ENCODE measurements at regions not wholly inside any gene's neighbourhood (a gene's known extent, or its start where the extent isn't known, plus 50 kb on each side); places are given as distances from the start of the nearest gene placed in this dataset.
"Not testable (repeated sequence)": the region's sequence is repeated elsewhere in the genome, so short reads cannot be mapped to it uniquely, and the experiment has no call there.

DNA sequence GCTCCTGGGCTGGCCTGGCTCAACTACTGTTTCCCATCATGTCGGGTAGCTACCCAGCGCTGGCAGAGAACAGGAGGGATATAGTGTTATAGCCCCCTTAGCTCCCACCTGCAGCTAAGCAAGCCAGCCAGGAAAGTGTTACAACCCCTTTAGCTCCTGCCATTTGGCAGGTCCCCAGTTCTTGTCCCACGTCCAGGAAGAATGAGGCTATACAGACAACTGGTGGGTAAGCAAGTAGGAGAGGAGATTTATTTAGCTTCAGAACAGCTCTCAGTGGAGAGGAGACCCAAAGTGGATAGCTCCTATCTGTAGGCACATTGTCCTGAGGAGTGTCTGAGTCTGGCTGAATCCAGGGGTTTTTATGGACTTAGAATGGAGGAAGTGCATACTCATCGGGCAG, 741.1 kb upstream of the B3GALT2 start:
- no peak for DNase-seq (ENCODE audit: extremely low read depth, low read depth, low spot score)

GRCh38 chr1:193926956-193927355, 740.5 kb upstream of the B3GALT2 start:
- no peak for DNase-seq (ENCODE audit: extremely low read depth, low read depth, low spot score)

GRCh38 chr1:193919827-193920226, 733.4 kb upstream of the B3GALT2 start:
- no peak for DNase-seq (ENCODE audit: extremely low read depth, low read depth, low spot score)

GRCh38 chr1:193916452-193916851, 730.0 kb upstream of the B3GALT2 start:
- DNase-seq (ENCODE audit: extremely low read depth, low read depth, low spot score), result no peak

DNA sequence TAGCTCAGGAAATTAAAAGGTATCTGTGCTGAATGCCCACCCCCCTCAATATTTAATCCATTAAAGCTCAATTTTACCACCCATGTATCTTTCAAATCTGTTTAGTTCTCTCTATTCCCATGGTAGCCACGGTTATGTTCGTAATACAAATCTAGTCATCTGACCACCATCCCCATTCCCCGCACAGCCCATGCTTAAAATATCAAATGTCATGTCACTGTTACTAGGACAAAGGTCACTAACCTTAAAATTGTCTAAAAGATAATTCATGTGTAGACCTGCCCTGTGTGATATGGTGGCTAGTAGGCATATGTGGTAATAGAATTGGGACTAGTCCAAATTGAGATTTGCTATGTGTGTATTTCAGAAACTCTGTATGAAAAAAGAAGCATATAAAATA, 728.5 kb upstream of the B3GALT2 start:
- no peak for DNase-seq (ENCODE audit: extremely low read depth, low read depth, low spot score)

- DNase-seq (ENCODE audit: extremely low read depth, low read depth, low spot score), result no peak
Observed at GRCh38 chr1:193909406-193910082, 723.1 kb upstream of the B3GALT2 start.

DNA sequence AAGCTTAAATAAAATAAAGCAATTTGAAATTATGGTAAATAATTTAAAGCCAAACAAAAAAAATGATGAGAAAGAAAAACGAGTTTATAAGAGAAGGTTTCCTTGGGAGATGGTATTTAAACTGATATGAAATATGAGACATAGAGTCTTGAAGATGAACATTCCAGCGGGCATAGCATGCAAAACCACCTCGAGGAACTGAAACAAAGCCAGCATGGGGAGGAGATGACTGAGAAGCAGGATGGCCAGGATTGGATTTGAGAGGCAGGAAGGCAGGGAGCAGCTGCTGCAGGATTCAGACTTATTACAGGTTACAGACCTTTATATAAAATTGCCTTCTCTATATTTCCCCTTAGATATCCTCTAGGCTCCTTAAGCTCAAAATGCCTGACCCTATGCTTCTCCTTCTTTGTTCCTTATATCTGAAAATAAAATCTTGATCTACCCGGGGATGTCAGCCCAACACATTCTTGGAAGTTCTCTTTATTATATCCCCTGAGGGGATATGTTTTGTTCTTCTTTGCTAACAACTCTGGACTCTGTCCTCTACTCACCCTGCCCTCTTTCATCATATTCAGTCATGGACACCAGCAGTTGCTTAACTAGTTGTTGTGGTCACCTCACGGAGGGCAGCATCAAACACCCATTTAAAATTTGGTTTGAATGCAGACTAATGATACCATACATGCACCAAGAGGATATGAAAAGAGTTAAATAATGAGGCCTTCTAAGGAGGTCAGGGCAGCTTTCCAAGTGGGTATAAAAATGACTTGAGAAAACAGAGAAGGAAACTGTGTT, 719.1 kb upstream of the B3GALT2 start:
- DNase-seq (ENCODE audit: extremely low read depth, low read depth, low spot score), result no peak

- DNase-seq (ENCODE audit: extremely low read depth, low read depth, low spot score), result no peak
Observed at GRCh38 chr1:193891788-193892187, 705.4 kb upstream of the B3GALT2 start.

- no peak for DNase-seq (ENCODE audit: extremely low read depth, low read depth, low spot score)
Observed at GRCh38 chr1:193890935-193891334, 704.5 kb upstream of the B3GALT2 start.

DNA sequence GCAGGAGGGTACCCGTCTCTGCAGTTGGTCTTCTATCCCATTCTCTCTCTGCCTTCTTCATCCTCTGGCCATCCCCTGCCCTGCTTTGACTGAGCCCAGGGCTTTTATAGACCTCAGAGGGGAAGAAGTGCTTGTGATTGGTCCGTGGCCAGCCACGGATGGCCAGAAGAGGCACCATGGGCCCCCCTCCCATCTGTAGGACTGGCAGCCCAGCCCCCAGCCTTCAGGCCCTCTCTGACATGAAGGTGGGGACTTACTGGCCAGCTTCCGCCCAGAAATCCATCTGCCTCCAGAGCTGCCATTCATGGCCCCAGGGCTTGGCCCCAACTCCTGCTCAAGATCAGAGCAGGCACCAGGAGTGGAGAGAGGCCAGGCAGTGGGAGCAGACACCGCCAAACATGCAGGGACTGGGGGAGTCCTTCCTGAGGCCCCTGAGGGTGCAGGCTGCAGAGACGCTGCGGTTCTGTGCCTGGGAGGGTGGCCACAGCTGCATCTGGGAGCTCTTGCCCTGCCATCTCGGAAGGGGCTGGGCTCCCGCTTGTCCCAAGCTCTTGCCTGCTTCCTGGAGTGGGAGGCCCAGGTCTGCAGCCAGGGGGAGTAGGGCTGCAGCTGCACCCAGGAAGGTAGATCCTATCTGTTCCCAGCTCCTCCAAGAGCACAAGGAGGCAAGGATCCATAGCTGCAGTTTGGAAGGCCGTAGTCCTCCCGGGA, 698.6 kb upstream of the B3GALT2 start:
- DNase-seq (ENCODE audit: extremely low read depth, low read depth, low spot score), result no peak

DNA sequence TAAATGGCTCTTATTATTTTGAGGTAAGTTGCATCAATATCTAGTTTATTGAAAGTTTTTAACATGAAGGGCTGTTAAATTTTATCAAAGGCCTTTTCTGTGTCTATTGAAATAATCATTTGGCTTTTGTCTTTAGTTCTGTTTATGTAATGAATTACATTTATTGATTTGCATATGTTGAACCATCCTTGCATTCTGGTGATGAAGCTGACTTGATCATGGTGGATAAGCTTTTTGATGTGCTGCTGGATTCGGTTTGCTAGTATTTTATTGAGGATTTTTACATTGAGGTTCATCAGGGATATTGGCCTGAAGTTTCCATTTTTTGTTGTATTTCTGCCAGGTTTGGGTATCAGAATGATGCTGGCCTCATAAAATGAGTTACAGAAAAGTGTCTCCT, 691.5 kb upstream of the B3GALT2 start:
- DNase-seq (ENCODE audit: extremely low read depth, low read depth, low spot score), result not testable (repeated sequence)

- no peak for DNase-seq (ENCODE audit: extremely low read depth, low read depth, low spot score)
Observed at GRCh38 chr1:193868425-193868824, 682.0 kb upstream of the B3GALT2 start.

DNA sequence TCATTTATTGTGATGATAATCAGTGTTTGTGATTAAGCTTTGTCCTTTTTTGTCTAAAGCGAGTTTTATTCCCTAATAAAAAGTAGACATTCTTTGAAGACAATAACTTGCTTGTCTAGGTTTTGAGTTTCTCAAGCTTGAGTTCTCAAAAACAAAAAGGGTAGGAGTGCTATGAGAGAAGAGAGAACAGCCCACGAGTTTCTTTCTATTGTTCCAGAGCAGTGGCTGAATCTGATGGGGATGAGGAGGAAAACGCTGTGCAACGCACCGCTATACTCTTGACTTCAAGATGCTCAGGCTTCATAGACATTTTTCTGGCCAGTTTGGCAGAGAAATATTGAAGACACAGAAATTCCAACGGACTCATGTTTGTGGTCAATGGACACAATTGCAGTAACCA, 669.8 kb upstream of the B3GALT2 start:
- no peak for DNase-seq (ENCODE audit: extremely low read depth, low read depth, low spot score)

DNA sequence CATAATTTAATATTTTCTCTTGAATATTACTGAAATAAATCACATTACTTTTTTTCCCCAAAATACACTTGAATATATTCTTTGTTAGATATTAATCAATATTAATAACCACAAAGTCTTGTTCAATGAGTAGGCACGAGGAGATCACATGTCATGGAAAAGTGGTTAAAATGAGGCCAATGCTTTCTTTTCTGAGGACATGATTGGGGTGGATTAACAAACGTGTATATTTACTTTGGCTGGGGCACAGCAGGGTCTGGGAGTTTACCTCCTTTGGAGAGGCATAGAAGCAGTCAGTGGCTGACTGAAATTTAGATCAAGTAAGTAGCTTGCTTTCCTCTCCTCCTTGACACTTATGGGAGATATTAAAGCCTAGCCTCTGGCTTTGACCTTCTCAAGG, 664.3 kb upstream of the B3GALT2 start:
- DNase-seq (ENCODE audit: extremely low read depth, low read depth, low spot score), result no peak

- DNase-seq (ENCODE audit: extremely low read depth, low read depth, low spot score), result no peak
Observed at GRCh38 chr1:193846876-193847604, 660.6 kb upstream of the B3GALT2 start.

GRCh38 chr1:193846411-193846810, 660.0 kb upstream of the B3GALT2 start:
- no peak for DNase-seq (ENCODE audit: extremely low read depth, low read depth, low spot score)

DNA sequence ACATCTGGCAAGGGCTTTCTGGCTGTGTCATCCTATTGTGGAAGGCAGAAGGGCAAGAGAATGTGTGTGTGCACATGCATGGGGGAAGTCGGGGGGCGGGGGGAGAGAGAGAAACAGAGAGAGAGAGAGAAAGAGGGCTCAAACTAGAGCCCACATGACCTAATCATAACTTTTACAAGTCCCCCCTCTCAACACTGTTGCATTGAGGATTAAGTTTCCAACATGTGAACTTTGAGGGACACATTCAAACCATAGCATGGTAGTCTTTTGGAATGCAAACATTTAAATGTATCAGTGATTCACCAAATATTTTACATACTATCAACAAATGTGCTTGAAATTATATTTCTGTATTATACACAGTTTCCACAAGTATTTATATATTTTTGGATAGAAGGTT, 655.4 kb upstream of the B3GALT2 start:
- no peak for DNase-seq (ENCODE audit: extremely low read depth, low read depth, low spot score)

GRCh38 chr1:193831465-193831864, 645.1 kb upstream of the B3GALT2 start:
- DNase-seq (ENCODE audit: extremely low read depth, low read depth, low spot score), result no peak

DNA sequence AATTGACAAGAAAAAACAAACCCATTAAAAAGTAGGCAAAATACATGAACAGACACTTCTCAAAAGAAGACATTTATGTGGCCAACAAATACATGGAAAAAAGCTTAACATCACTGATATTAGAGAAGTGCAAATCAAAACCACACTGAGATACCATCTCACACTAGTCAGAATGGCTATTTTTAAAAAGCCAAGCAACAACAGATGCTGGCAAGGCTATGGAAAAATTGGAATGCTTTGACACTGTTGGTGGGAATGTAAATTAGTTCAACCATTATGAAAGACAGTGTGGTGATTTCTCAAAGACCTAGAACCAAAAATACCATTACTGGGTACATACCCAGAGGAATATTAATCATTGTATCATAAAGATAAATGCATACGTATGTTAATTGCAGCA, 641.1 kb upstream of the B3GALT2 start:
- no peak for DNase-seq (ENCODE audit: extremely low read depth, low read depth, low spot score)

DNA sequence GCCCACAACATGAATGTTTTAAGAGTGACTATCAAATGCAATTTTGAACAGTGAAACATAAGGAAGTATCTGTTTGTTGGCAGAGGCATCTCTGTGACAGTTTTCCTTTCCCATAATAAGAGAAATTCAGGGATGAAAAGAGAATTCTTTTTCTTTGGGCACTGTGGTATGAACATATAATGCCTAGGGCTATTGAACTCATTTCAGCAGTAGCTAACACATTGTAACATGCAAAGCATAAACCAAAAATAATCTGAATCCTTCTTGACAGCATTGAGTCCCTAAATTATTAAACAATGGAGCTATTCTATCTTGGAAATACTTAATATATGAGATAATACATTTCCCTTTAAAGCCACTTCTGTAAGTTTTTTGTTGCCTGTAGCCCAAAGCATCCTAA, 633.0 kb upstream of the B3GALT2 start:
- no peak for DNase-seq (ENCODE audit: extremely low read depth, low read depth, low spot score)

DNA sequence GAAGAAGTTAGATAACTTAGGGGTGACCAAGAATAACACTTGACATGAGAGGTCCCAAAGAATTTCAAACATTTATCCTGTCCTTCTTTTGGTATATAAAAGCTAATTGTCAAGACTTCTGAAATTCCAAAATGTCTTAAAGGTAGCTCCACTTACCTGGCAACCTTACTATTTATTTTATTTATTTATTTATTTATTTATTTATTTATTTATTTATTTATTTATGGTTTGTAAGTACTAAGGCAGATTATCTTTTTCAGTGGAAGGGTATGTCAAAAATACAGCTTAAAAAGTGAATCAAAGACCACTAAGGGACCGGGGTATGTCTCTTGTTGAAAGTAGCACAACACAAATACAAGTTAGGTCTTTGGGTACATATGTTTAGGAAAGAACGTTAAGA, 620.8 kb upstream of the B3GALT2 start:
- DNase-seq (ENCODE audit: extremely low read depth, low read depth, low spot score), result no peak

Measured in glomerular endothelial cell (primary cell).